ENCODE measurements at regions not wholly inside any gene's neighbourhood (a gene's known extent, or its start where the extent isn't known, plus 50 kb on each side); places are given as distances from the start of the nearest gene placed in this dataset.

DNA sequence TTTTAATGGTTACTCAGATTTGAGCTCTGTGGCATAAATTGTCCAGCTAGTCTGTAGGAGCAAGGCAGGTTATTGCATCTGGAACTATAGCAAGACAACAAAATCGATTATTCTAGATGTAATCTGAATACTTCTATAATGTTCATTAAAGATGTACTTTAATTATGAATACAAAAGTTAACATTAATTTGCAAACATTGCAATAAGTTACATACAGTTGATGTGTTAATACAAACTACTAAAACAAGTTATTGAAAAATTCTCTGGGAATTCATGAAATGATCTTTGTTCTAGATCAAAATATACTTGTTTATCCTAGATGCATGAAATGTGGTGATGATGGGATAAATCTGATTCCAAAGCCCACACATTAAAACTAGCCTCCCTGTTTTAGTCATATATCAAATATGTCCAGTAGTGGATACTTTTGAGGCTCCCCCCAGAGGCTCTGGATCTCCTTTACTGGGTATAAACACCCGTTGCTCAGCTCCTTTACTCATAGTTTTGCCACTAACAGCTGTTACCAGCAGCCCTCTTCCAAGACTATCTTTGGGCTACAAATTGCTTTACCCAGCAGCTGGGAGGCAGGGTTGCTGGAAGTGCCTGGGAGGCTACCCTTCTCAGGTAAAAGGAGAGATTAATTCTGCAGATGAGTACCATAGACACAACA lies 78.1 kb downstream of the ARL4A start:
- TF ChIP-seq CTCF (IDR thresholded peaks at IDR 0.05) (no peak), POLR2A (IDR thresholded peaks at IDR 0.05) (no peak)

DNA sequence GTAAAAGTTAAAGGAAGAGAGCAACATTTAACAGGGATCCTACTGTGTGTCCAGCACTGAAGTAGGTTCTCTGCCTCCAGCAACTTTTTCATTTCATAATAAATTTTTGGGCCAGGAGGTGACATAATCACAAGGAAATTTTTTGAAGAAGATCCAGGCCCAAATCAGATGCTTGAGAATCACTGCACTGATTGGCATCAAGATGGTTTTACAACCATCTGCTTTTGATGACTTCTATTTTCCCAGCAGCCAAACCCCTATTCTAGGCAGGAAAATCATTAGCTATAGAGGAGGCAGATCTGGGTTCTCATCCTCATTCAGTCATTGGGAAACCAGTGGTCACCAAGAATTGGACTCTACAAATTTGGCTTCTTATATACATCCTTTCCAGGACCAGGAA lies 79.0 kb downstream of the ARL4A start:
- Histone ChIP-seq H3K27me3 (no peaks in the 10 kb centered on the region), H3K4me1 (peaks cover 0 to 31% (median 13%) of the 10 kb centered on the region in 12 donors), H3K36me3 (no peaks in the 10 kb centered on the region), H3K4me3 (no peak overlapping the region), H3K27ac (no peak overlapping the region), H3K9me3 (no peaks in the 10 kb centered on the region)
- TF ChIP-seq CTCF (IDR thresholded peaks at IDR 0.05) (no peak), POLR2A (IDR thresholded peaks at IDR 0.05) (no peak)
- ATAC-seq (no peak), DNase-seq (no peak)
- intact Hi-C loops (cut with DNase I), result loop anchor here in 1 of 10 donors (5.0 kb wide), 1 partner anchor 34 kb away; no protein-coding TSS in a partner anchor

More for the DNA sequence above, 78.1 kb downstream of the ARL4A start:
- peaks cover 0 to 3% (median 0%) of the 10 kb centered on the region in 12 donors for H3K9me3 ChIP-seq
- no peak overlapping the region for H3K4me3 ChIP-seq
- no peak overlapping the region for H3K27ac ChIP-seq
- peaks cover 0 to 23% (median 5%) of the 10 kb centered on the region in 12 donors for H3K4me1 ChIP-seq
- no peaks in the 10 kb centered on the region for H3K27me3 ChIP-seq
- intact Hi-C loops (cut with DNase I), result loop anchor here in 1 of 10 donors (5.0 kb wide), 1 partner anchor 33 kb away; no protein-coding TSS in a partner anchor
- H3K36me3 ChIP-seq, result no peaks in the 10 kb centered on the region
- no peak for ATAC-seq
- WGBS, 4 donors, result 78 to 85% (median 83%) methylated on average over 2 of the region's 2 CpGs
- no peak for DNase-seq

DNA sequence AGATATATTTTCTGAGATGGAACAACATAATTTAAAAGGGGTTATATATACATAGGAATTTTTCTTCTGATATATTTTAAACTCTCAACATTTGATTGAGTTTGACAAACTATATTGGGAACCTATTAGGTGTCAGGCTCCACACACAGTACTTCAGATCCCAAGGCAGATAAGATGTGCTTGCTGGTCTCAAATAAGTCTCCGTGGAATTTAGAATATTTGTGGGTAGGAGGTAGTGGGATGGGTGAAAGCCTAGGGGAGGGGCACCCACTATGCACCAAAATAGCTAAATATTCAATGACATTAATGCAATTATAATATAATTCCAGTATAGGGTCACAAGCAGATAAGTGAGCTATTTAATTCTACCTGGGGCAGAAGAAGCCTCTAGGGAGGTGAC lies 81.5 kb downstream of the ARL4A start:
- no peak for DNase-seq
- Histone ChIP-seq H3K36me3 (no peaks in the 10 kb centered on the region), H3K27me3 (no peaks in the 10 kb centered on the region), H3K4me1 (peaks cover 0 to 34% (median 18%) of the 10 kb centered on the region in 12 donors), H3K9me3 (peaks cover 0 to 11% (median 0%) of the 10 kb centered on the region in 12 donors), H3K4me3 (no peak overlapping the region), H3K27ac (no peak overlapping the region)
- 61 to 68% (median 66%) methylated on average over 1 of the region's 1 CpG for WGBS, 4 donors
- no peak for ATAC-seq
- TF ChIP-seq CTCF (IDR thresholded peaks at IDR 0.05), result no peak
- no peak for TF ChIP-seq POLR2A (IDR thresholded peaks at IDR 0.05)
- intact Hi-C loops (cut with DNase I), result loop anchor here in 1 of 10 donors (5.0 kb wide), 1 partner anchor 37 kb away; no protein-coding TSS in a partner anchor

DNA sequence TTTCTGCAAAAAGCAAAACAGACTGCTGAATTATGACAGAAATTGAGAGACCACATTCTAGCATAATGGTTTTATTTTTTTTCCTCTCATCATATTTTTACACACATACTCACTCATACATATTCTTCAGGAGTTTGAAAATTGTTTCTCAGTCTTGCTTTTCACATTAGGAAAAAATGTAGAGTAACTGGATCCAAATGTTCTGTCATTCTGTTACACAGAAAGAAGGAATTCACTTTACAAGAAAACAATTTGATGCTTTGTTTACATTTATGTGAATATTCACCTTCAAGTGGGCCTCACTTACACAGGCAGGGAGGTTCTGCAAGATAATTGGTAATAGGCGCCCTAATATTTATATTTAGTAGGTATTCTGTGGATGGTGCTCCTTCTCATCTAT lies 82.0 kb downstream of the ARL4A start:
- H3K27ac ChIP-seq, result no peak overlapping the region
- peaks cover 0 to 34% (median 18%) of the 10 kb centered on the region in 12 donors for H3K4me1 ChIP-seq
- H3K9me3 ChIP-seq, result peaks cover 0 to 15% (median 0%) of the 10 kb centered on the region in 12 donors
- ATAC-seq (no peak), DNase-seq (no peak)
- no peaks in the 10 kb centered on the region for H3K36me3 ChIP-seq
- H3K27me3 ChIP-seq, result no peaks in the 10 kb centered on the region
- 88 to 93% (median 90%) methylated on average over 1 of the region's 1 CpG for WGBS, 4 donors
- intact Hi-C loops (cut with DNase I), result loop anchor here in 1 of 10 donors (5.0 kb wide), 1 partner anchor 37 kb away; no protein-coding TSS in a partner anchor
- H3K4me3 ChIP-seq, result no peak overlapping the region
- TF ChIP-seq CTCF (IDR thresholded peaks at IDR 0.05) (no peak), POLR2A (IDR thresholded peaks at IDR 0.05) (no peak)

Measured in heart left ventricle (tissue), 16 donors.